Bronchial epithelial cell (primary cell): ENCODE measurements at regions not wholly inside any gene's neighbourhood (a gene's known extent, or its start where the extent isn't known, plus 50 kb on each side); places are given as distances from the start of the nearest gene placed in this dataset.

Experiments used
- DNase-seq: peaks from one replicate; pipeline ENCODE4 v3.0.0-alpha.2; 2010; ENCODE audit warnings: low read depth
- FAIRE-seq: peaks from 2 replicates; lab custom pipeline; 2011; peaks lifted over from hg19 to GRCh38; lab: Jason Lieb, UNC
- H3K27me3 ChIP-seq: 2 replicates; pipeline ENCODE4 v1.5.1; 2011; ENCODE audit warnings: low read length; ENCODE audit not compliant: control insufficient read depth, insufficient read depth
- H3K36me3 ChIP-seq: 2 replicates; pipeline ENCODE4 v1.5.1; 2011; ENCODE audit warnings: low read length; ENCODE audit not compliant: control insufficient read depth, insufficient read depth
- H3K4me3 ChIP-seq: 2 replicates; pipeline ENCODE4 v1.5.1; 2011; ENCODE audit warnings: mild to moderate bottlenecking, low read depth, low read length, control low read depth
- CTCF ChIP-seq: IDR thresholded peaks from 2 replicates; pipeline ENCODE4 v1.5.1; 2011; ENCODE audit warnings: mild to moderate bottlenecking, moderate library complexity, low read length, control low read depth, inconsistent platforms; ENCODE audit not compliant: insufficient read depth, severe bottlenecking

- FAIRE-seq: no peak
- no peak for TF ChIP-seq CTCF
- Histone ChIP-seq H3K4me3 (no peak overlapping the region), H3K27me3 (no peaks in the 10 kb centered on the region), H3K36me3 (no peaks in the 10 kb centered on the region)
- peak; percentile 37 for DNase-seq
Observed at GRCh38 chr4:176563591-176563990, 229.1 kb downstream of the VEGFC start.

- no peak for TF ChIP-seq CTCF
- Histone ChIP-seq H3K36me3 (no peaks in the 10 kb centered on the region), H3K27me3 (no peaks in the 10 kb centered on the region), H3K4me3 (no peak overlapping the region)
- DNase-seq (no peak), FAIRE-seq (no peak)
Observed at GRCh38 chr4:176565049-176565448, 227.7 kb downstream of the VEGFC start.

DNA sequence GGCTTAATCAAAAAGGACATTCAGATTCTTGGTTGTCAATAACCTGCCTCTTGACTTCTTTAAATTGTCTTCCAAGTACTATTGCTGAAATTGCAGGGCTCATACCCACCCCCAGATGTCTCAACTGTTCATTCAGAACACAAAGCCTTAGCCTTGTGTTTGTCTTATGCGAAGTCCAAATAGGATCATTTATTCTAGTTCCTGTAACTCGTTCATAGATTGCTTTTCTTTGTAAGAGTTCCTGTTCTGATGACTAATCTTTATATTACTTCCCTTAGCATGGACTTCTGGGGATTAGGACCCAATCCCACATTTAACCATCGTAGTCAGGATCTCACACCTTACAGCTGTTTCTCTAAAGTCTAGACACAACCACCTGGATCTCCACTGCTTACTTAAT, 226.0 kb downstream of the VEGFC start:
- no peaks in the 10 kb centered on the region for H3K36me3 ChIP-seq
- TF ChIP-seq CTCF: no peak
- no peak overlapping the region for H3K4me3 ChIP-seq
- DNase-seq: no peak
- no peak for FAIRE-seq
- no peaks in the 10 kb centered on the region for H3K27me3 ChIP-seq

GRCh38 chr4:176568238-176568637, 224.5 kb downstream of the VEGFC start:
- no peaks in the 10 kb centered on the region for H3K27me3 ChIP-seq
- no peak overlapping the region for H3K4me3 ChIP-seq
- no peak for DNase-seq
- no peak for FAIRE-seq
- H3K36me3 ChIP-seq: no peaks in the 10 kb centered on the region
- TF ChIP-seq CTCF: no peak

- Histone ChIP-seq H3K4me3 (no peak overlapping the region), H3K27me3 (no peaks in the 10 kb centered on the region), H3K36me3 (no peaks in the 10 kb centered on the region)
- FAIRE-seq (no peak), DNase-seq (no peak)
- no peak for TF ChIP-seq CTCF
Observed at GRCh38 chr4:176569301-176569700, 223.4 kb downstream of the VEGFC start.

GRCh38 chr4:176571206-176571605, 221.5 kb downstream of the VEGFC start:
- Histone ChIP-seq H3K36me3 (no peaks in the 10 kb centered on the region), H3K4me3 (no peak overlapping the region), H3K27me3 (peaks cover 2% of the 10 kb centered on the region)
- FAIRE-seq (no peak), DNase-seq (no peak)
- no peak for TF ChIP-seq CTCF
